HEK293T (cell line): ENCODE measurements at regions not wholly inside any gene's neighbourhood (a gene's known extent, or its start where the extent isn't known, plus 50 kb on each side); places are given as distances from the start of the nearest gene placed in this dataset.

Source experiments
- BHLHE40 ChIP-seq: fragments of 450-650 bp; IDR thresholded peaks from 2 replicates; pipeline ENCODE4 v1.6.1; 2016; ENCODE audit warnings: mild to moderate bottlenecking, moderate library complexity, borderline replicate concordance
- ELF4 ChIP-seq: fragments of 450-650 bp; IDR thresholded peaks from 2 replicates; pipeline ENCODE4 v1.6.1; 2017; ENCODE audit warnings: antibody characterized with exemption
- FOXA1 ChIP-seq: fragments of 450-650 bp; IDR thresholded peaks from 2 replicates; pipeline ENCODE4 v1.6.1; 2016; ENCODE audit warnings: mild to moderate bottlenecking
- FOXK2 ChIP-seq: fragments of 450-650 bp; IDR thresholded peaks from 2 replicates; pipeline ENCODE4 v1.6.1; 2016; ENCODE audit warnings: mild to moderate bottlenecking
- FOXM1 ChIP-seq: fragments of 450-650 bp; IDR thresholded peaks from 2 replicates; pipeline ENCODE4 v1.6.1; 2017; ENCODE audit warnings: mild to moderate bottlenecking, borderline replicate concordance
- HDGF ChIP-seq: fragments of 450-650 bp; IDR thresholded peaks from 2 replicates; pipeline ENCODE4 v1.6.1; 2017; ENCODE audit warnings: antibody characterized with exemption, borderline replicate concordance
- L3MBTL2 ChIP-seq: fragments of 450-650 bp; conservative IDR thresholded peaks from 2 replicates; pipeline ENCODE4 v1.6.1; 2016; ENCODE audit warnings: mild to moderate bottlenecking
- LEF1 ChIP-seq: fragments of 450-650 bp; IDR thresholded peaks from 2 replicates; pipeline ENCODE4 v1.6.1; 2017; ENCODE audit warnings: mild to moderate bottlenecking, borderline replicate concordance
- NFRKB ChIP-seq: fragments of 450-650 bp; IDR thresholded peaks from 2 replicates; pipeline ENCODE4 v1.6.1; 2016; ENCODE audit warnings: mild to moderate bottlenecking, moderate library complexity
- SP1 ChIP-seq: fragments of 450-650 bp; IDR thresholded peaks from 2 replicates; pipeline ENCODE4 v1.6.1; 2017
- SUZ12 ChIP-seq: fragments of 450-650 bp; IDR thresholded peaks from 2 replicates; pipeline ENCODE4 v1.6.1; 2016; ENCODE audit warnings: mild to moderate bottlenecking
- TARDBP ChIP-seq: fragments of 450-650 bp; IDR thresholded peaks from 2 replicates; pipeline ENCODE4 v1.6.1; 2016

DNA sequence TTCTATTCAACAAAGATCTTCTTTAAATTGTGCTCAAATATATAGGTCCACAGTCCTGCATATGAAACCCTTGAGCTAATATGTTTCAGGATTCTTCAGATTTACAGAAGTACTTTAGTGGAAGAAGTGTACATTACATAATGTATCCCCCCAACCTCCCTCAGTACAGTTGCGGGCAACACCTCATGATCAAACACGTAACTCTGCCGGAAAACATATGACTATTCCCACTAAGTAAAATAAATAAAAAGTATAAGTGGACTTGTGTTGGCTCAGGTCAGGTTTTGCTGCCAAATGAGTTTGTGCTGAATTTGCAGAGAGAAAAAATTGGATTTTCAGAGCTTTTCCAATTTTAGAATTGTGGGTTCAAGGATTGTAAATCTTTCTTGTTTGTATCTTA, 267.6 kb upstream of the MDFIC2 start:
- TF ChIP-seq NFRKB (no peak), FOXM1 (no peak), TARDBP (no peak), BHLHE40 (no peak), FOXK2 (no peak), SP1 (no peak), FOXA1 (no peak), HDGF (no peak), LEF1 (no peak), SUZ12 (no peak), ELF4 (no peak), L3MBTL2 (no peak)
